ENCODE measurements at regions not wholly inside any gene's neighbourhood (a gene's known extent, or its start where the extent isn't known, plus 50 kb on each side); places are given as distances from the start of the nearest gene placed in this dataset.
"Not testable (repeated sequence)": the region's sequence is repeated elsewhere in the genome, so short reads cannot be mapped to it uniquely, and the experiment has no call there.

- TF ChIP-seq NRF1 (IDR thresholded peaks at IDR 0.05; ENCODE audit: low read depth, low read length); POU5F1 (IDR thresholded peaks at IDR 0.05; ENCODE audit: low read depth, low read length); POLR2AphosphoS5 (IDR thresholded peaks at IDR 0.05; ENCODE audit: low read depth, low read length); EP300 (IDR thresholded peaks at IDR 0.05; ENCODE audit: borderline replicate concordance in 1 of 2, low read depth in 2 of 2, low read length in 2 of 2); CTCF (IDR thresholded peaks at IDR 0.05; ENCODE audit: control extremely low read depth in 1 of 3, insufficient read depth in 1 of 3, low read depth in 1 of 3, low read length in 3 of 3); BRCA1 (IDR thresholded peaks at IDR 0.05; ENCODE audit: low read depth, low read length): not testable (repeated sequence)
These were observed 74.5 kb downstream of the DAPL1 start for GRCh38 chr2:158869609-158870008.
